NCI-H2029 treated with DMSO at 0.1 percent for 48 hours (cell line): ENCODE measurements at regions not wholly inside any gene's neighbourhood (a gene's known extent, or its start where the extent isn't known, plus 50 kb on each side); places are given as distances from the start of the nearest gene placed in this dataset.

Source experiments
- DNase-seq: peaks from one replicate; lab custom pipeline; 2025; lab: John Stamatoyannopoulos, UW

DNA sequence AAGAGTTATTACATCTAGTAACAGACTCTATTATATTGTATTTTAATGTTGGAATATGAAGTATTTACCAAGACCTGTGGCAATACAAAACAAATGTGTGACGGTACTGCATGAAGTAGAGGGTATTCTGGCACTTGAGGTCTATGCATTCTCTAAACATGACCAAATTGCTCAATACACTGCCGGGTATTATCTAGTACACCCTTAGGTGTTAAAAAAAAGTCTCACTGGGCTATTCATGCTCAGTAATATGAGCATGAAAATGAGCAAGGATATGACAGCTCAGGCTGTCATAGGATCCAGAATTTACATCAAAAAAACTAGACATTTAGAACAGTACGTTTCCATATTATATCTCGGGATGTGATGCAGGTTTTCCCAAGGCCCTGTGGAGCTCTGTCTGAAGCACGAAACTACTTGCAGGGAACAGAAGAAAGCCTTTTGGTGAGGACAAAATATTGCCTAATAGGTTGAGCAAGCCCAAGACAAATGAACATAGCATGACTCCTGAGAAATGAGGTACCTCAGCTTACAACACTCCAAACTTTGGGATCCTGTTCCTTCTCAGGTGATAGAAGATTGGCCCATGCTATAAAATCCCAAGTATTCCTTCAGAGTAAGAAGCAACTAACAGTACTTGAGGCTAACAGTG is 74.1 kb upstream of the MAOA start:
- DNase-seq: no peak

DNA sequence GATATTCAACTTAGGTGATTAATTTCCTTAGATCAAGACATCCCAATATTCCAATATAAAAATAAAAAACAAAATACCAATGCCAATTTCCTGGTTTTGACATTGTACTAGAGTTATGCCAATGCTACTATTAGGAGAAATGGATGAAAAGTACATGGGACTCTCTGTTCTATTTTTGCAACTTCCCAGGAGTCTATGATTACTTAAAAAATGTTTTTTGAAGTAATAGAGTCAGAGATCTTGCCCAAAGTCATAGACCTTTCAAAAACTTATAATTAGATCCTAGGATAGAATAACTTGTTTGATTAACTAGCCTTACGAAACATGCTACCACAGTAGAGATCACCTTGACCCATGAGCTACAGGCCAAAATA is 73.6 kb upstream of the MAOA start:
- DNase-seq: no peak

DNA sequence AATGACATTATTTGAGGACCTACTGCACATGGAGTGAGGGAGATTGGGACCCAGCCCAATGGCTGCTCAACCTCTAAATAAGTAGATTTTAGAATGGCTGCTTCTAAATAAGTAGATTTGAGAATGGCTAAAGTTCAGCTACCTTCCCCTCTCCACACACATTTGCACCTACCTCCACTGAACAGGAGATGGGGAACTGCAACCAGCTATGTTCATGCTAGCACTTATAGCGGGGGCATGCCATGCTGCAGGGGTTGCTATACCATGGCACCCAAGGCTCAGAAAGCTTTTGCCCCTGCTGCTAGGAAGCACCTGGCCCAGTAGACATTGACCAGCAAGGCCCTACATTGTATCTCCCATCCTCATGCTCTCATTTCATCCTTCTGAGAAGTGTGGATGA is 70.2 kb upstream of the MAOA start:
- no peak for DNase-seq

DNA sequence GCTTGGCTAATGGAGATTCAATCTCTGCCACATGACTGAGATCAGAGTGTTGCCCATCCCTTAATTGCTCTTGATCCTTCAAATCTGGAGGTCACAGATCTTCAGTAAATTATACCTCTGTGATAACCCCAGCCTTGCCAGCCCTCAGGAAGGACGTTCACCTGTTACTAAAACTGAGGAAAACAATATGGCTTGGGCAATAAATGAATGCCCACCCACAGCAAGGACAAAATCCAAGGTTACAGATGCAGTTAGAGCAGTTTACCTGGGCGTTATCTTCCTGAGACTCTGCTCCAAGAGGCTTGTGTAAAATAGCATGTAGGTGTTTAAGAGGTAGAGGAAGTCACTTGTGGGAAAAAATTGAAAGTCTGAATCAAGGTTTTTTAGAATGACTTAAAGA is 69.3 kb upstream of the MAOA start:
- DNase-seq: no peak

DNA sequence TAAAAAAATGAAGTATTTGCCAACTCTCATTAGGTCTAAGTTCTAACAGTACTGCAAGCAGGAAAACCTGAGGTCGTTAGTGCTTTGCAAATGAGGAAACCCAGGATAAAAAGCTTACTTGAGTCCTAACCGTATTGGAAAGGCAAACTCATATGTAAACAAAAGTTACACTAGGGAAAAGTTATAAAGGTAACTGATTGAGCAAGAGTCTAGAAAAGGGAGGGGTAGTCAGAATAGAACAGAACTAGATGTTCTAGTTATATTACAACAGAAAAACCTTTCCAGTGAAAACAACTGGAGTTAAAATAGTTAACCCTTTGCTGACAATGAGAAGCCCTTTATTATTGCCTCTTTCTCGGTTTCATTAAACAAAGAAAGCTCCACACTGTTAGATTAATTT is 66.4 kb upstream of the MAOA start:
- DNase-seq: no peak

DNA sequence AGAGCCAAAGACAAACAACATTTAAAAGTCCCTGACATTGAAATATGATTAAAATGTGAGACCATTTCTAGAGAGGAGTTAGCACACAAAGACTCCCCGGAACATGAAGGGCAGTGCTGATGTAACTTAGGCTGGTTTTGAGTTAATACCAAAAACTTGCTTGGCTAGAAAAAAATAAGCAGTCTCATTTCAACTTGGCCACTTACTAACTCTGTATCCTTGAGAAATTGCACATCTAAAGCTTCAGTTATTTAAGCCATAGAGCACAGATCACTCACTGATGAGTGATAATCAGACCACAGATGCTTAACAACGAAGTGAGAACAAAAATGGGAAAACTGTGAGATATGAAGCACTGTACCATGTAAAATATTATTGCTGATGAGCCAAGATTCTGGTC is 65.9 kb upstream of the MAOA start:
- DNase-seq: no peak

DNA sequence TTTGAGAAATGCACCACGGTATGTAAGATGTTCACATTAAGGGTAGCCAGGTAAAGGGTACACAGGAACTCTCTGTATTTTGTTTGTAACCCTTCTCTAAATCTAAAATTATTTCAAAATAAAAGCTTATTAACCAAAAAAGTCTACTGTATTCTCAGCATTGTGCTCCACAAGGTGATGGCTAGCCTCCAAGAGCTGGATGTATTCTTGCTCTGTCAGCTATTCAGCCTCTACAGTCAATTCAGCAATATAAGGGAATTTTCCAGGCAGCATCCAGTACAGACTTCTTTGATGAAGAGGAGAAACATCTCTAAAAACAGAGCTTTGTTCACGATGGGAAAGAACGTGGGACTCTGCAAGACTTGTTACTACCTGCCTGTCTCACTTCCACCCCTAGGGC is 63.5 kb upstream of the MAOA start:
- DNase-seq: no peak

DNA sequence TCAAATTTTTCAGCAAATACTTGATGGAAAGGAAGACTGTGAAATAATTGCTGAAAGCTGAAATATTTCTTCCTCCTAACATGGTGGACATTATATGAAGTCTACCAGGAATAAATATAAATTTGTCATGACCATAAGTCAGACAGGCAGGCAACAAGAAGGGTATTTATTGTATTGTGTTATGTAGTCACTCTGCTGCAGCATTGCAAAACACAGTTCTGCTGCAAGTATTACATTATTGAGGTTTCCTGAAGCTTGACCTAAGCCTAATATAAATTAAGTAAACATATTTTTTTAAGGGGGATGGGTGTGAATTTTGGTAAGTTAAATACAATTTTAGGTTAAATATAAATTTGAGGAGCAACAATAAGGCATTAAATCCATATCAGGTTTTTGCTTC is 60.2 kb upstream of the MAOA start:
- DNase-seq: no peak

DNA sequence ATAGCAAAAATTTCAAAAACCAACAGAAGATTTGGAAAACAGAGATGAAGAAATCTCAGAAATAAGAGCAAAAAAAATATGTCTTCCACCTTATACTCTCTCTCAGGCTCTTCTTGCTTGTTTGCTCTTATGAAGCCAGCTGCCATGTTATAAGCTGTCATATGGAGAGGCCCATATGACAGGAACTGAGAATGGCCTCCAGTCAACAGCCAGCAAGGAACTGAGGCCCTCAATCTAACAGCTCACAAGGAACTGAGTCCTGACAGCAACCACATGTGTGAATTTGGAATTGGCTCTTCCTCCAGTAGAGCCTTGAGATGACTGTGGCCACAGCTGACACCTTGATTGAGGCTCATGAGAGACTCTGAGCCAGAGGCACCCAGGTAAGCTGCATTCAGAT is 51.3 kb upstream of the MAOA start:
- no peak for DNase-seq

DNA sequence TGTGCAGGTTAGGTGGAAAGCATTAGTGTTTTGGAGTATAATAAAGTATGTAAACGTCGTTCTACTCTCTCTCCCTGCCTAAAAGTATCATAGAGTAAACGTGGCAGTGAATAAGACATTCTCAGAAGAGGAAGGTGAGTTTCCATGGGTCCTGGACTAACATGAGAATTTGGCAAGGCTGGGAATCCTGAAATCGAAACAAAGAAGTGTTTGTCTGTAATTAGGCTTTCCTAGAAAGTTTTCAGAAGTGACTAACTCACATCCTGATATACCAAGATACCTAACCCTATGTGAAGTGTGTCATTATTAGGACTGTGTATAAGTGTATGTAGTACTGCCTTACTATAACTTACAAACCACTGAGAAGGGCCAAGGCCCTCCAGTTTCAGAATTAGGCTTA is 50.7 kb upstream of the MAOA start:
- DNase-seq: no peak
